HG02943 (cell line): ENCODE measurements at regions not wholly inside any gene's neighbourhood (a gene's known extent, or its start where the extent isn't known, plus 50 kb on each side); places are given as distances from the start of the nearest gene placed in this dataset.

Experiments used
- ATAC-seq: cut with Tn5 transposase; IDR thresholded peaks from one replicate; pipeline ENCODE4 v1.9.1; 2021; ENCODE audit warnings: mild to moderate bottlenecking, low read depth, moderate library complexity; ENCODE audit not compliant: unreplicated experiment

GRCh38 chr3:79870313-79870620 is 102.5 kb upstream of the ROBO1 start:
- ATAC-seq = no peak

GRCh38 chr3:79869461-79870312 is 101.9 kb upstream of the ROBO1 start:
- no peak for ATAC-seq

DNA sequence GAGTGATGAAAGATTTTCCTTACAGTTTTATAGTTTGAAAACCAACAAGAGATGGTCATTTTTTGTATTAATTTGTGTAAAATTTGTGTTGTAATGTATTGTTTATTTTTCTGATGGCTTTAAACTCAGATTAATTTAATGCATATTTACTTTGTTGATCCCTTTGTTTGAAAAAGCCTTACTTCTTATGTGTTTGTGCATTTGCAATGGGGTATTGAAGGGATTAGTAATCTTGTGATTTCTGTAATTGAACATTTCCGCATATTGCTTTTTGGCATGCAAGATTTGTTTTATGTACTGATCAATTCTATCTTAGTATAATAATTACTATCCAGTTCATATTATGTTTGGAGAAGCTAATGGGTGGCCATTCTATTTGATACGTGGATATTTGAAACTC is 98.4 kb upstream of the ROBO1 start:
- no peak for ATAC-seq

- ATAC-seq = no peak
Observed at GRCh38 chr3:79864077-79864476, 96.3 kb upstream of the ROBO1 start.

- no peak for ATAC-seq
Observed at GRCh38 chr3:79848876-79849275, 81.1 kb upstream of the ROBO1 start.

DNA sequence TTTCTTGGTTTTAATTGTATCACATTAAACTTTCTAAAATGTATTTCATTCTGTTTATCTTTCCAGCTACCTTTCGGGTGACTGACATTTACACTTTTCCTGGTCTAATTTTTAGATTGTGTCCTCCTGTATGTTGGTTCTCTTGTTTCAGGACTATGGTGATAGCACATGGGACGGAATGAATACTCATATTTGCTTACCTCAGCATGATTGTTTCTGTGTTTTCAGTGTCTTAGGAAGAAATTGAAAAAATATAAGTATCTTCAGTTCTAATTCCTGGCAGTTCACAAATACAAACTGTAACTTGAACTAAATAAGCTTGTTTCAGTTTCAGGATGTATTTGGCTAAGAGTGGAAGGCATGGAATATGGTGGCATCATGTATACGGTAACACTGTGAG is 80.1 kb upstream of the ROBO1 start:
- ATAC-seq = no peak

DNA sequence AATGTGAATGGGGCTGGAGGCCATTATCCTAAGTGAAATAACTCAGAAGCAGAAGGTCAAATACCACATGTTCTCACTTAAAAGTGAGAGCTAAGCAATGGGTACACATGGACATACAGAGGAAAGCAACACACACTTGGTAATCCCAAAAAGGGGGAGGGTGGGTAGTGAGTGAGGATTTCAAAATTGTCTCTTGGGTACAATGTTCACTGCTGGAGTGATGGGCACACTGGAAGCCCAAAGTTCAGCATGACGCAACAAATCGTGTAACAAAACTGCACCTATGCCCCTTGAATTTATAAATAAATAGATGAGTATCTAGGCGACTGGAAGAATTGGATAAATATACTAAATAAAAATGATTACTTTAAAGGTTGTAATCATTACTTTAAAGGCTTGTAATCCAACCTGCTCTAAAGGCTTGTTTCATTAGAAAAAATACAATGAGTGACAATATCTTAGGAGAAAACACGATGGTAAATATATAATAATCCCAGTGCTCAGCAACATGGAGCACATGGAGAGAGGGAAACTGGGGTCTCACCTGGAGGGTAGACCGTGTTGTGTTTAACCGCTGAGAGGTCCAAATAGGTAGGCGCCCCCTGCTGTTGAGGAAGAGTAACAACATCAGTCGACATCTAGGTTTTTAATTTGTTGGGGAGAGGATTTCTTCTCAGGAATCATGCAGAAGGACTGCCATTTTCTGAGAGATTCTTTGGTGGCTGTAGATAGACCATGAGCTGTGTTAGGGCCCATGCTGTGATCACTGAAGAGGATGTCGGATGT is 78.5 kb upstream of the ROBO1 start:
- no peak for ATAC-seq

- ATAC-seq = no peak
Observed at GRCh38 chr3:79845546-79845945, 77.7 kb upstream of the ROBO1 start.

- no peak for ATAC-seq
Observed at GRCh38 chr3:79844176-79844575, 76.4 kb upstream of the ROBO1 start.

DNA sequence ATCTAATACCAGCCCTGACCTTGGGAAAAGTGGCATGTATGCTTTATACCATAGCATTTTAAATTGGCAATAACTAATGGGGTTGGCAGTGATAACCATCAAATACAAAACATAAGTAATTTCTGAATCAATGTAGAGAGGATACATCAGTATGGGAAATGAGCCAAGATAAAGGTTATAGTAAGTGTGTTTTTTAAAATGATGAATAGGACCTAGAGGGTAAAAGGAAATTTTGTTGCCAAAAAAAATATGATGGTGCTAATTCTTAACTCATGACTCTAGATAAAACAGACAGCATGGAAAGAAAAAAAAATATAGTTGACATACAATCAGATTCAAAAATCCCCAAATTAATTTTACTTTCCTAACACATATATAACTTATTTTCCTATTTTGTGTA is 75.4 kb upstream of the ROBO1 start:
- no peak for ATAC-seq

DNA sequence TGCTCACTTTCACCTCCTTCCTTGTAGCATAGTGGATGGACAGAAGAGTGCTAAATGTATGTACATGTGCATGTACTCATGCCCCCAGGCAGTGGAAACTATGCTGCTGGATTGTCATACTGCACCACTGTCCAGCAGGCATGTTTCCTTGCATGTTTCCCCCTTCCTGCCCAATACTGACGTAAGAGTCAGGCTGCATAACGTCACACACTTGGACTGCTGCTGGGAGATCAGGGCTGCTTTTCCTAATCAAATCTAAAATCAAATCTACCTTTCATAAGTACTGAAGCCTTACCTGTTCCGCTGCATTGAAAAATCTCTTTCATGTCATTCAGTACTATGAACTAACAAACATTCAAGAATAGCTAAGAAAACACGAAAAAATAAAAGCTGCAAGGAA is 67.9 kb upstream of the ROBO1 start:
- no peak for ATAC-seq

- ATAC-seq = no peak
Observed at GRCh38 chr3:79824166-79824565, 56.4 kb upstream of the ROBO1 start.

DNA sequence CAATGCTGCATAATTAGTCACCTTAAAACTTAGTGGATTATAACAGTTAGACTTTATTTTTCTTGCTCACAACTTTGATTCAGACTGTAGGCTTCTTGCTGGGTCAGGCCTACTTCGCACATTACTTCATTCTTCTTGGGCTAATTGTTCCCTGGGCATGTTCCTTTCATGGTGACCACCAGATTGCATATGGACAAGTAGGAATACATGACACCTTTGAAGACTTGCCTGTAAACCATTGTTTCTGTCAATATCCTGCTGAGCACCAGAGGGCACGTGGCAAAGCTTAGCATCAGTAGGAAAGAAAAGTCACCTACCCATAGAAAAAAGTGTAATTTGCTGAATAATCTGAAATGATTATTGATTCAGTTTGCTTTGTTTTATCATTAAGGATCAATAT is 54.3 kb upstream of the ROBO1 start:
- no peak for ATAC-seq

GRCh38 chr3:79820089-79820488 is 52.3 kb upstream of the ROBO1 start:
- ATAC-seq = no peak

GRCh38 chr3:79818015-79818414 is 50.2 kb upstream of the ROBO1 start:
- no peak for ATAC-seq
